OCI-LY7 (cell line): ENCODE measurements at regions not wholly inside any gene's neighbourhood (a gene's known extent, or its start where the extent isn't known, plus 50 kb on each side); places are given as distances from the start of the nearest gene placed in this dataset.

Experiments
- CTCF ChIP-seq: fragments of 200-600 bp; sonication (generic); conservative IDR thresholded peaks from 2 replicates; pipeline ENCODE4 v1.5.1; 2014; ENCODE audit warnings: mild to moderate bottlenecking, antibody characterized with exemption, low read length, moderate library complexity, mixed read lengths
- EZH2phosphoT487 ChIP-seq: fragments of 200-600 bp; sonication (generic); IDR thresholded peaks from 2 replicates; pipeline ENCODE4 v1.6.1; 2018; ENCODE audit warnings: low read depth, borderline replicate concordance, mild to moderate bottlenecking, mixed run types, antibody characterized with exemption, low read length, moderate library complexity, mixed read lengths

- TF ChIP-seq CTCF (no peak), EZH2phosphoT487 (no peak)
Measured at GRCh38 chr2:82342356-82342755, 2037.8 kb upstream of the LRRTM1 start.
